Stimulated activated CD4-positive, alpha-beta T cell treated with anti-CD3 and anti-CD28 coated beads, TNF-alpha, amount 100 ng/mL, for 48 hours (primary cell): ENCODE measurements at regions not wholly inside any gene's neighbourhood (a gene's known extent, or its start where the extent isn't known, plus 50 kb on each side); places are given as distances from the start of the nearest gene placed in this dataset.

Experiments used
- DNase-seq, 3 donors: peaks; one replicate each; pipeline ENCODE4 v3.0.0-alpha.2; 2020; ENCODE audit warnings: low read depth in 3 of 3

DNA sequence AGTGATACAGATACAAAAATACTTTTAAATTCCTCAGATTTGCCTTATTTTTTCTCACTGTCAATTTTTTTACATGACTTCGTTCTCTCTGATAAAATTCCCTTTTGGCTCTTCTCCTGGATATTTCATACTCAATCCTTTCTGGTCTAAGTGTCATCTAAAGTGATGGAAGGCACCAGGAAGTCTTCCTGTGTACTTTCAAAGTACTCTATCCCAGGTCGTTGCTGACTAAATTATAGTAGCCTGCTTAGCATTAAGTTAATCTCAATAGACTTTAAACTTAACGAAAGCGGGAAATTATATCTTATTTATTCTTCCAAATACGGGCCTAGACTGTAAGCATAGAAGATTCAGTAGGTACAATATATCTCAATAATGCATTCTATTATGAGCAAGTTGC is 67.8 kb downstream of the CASP12 start:
- no peak for DNase-seq

DNA sequence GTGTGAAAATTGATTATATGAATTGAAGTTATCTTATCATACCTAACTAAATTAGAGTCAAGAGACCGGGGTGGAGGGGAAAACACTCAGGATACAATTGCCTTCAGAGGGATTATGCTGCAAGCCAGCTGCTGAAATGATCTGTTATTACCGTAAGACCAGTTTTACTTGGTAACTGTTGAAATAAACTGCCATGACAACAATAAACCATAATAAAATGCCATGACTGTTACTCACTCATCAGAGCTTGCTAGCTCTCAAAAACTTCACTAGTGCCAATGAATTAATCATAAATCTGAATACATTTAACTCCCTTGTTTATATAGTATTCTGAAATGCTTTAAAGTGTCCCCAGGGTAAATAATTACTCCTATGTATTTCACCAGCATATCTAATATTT is 68.2 kb downstream of the CASP12 start:
- no peak for DNase-seq

DNA sequence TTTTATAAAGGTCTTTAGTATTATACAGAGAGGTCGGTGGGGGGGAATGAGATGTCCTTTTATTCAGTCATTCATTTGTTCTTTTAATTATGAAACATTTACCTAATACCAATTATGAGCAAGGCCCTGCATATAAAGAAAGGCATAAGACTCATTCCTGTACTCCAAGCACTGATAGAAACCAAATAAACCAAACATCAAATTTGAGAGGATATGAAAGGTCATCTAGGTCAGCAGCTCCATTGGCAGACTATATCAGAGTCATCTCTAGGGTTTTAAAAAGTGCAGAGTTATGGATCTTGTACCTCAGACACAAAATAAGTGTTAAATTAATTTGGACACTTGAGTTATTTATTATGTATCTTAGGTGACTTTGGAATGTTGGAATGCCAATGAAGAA is 71.5 kb downstream of the CASP12 start:
- no peak for DNase-seq

DNA sequence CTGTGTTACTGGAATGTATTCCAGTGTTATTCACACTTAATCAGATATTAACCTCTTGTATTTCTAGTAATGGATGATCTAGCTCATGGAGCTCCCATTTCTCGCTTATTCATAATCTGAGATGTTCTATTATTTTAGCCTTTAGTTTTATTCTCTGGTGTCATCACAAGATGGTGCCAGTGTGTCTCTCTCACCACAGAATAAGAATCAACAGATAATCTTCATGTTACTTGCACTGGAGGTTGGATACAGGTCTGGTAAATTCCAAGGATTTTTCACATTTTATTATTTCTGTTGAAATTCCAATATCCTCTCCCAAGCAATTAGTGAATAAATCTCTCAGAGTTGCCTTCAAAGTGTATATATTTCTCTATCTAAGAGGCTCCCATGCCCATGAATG is 74.6 kb downstream of the CASP12 start:
- no peak for DNase-seq

DNA sequence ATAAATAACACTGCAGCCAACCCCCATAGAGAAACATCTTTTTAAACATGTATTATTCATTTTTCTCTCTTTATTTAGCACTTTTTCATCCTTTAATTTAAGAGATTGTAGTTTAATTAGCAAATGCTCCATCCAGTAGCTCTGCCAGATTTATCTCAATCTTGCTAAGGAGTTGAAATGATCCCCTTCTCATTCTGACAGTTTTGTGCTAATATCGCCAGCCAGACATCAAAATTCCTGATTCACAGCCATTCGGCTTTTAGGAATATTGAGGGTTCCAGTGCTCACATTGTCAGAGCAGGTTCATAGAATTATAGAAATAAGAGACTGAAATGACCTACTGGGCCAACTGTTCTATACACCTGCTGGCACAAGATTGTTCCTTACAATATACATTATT is 77.8 kb downstream of the CASP12 start:
- DNase-seq, result no peak

DNA sequence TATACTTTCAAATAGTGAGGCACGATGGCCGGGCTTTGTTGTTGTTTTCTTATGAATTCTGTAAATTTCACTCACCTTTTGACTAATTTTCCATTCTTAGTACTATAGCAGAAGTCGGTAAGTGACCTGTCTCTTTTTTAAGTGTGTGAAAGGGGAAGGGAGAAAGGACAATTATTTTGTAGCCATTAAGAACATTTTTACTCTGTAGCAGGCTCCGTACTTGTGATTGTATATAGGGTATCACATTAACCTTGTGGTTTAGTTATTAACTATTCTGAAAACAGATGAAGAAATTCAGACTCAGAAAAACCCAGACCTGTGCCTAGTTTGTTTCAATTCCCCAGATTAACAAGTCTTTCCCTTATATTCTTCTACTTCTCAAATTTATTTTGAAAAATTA is 78.7 kb downstream of the CASP12 start:
- no peak for DNase-seq

DNA sequence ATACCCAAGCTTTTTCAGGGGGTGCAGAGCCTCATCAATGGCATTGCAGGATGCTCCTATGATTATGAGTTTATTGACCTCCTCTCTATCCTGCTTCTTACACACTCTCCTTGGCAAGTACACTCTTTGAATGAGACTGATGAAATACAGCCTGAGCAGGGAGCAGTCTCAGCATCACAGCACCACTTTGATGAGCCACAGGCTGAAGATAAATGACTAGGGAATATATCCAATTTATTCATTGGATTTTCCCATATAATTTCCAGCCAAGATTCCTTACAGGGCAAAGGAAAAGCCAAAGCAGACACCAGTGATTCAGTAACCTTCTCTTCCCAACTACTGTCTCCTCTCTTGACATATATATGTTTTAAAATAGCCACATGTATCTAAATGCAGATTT is 79.2 kb downstream of the CASP12 start:
- no peak for DNase-seq

DNA sequence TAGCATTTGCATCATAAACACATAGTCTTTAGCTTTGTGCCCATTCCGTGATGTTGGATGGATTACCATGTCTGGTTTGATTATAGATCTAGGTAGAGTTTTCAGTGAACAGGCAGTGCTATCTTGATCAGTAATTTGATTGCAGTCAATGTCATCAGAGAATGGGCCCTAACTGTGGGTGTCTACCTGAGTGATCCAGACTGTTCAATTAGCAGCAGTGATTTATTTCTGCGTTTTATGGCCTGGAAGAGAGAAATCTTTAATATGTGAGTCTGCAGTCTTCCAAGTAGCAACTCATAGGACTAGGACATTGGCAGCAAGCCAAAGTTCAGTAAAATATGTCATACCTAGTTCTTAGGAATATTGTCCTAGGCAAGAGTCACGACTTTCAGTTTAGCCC is 80.3 kb downstream of the CASP12 start:
- DNase-seq, result no peak

DNA sequence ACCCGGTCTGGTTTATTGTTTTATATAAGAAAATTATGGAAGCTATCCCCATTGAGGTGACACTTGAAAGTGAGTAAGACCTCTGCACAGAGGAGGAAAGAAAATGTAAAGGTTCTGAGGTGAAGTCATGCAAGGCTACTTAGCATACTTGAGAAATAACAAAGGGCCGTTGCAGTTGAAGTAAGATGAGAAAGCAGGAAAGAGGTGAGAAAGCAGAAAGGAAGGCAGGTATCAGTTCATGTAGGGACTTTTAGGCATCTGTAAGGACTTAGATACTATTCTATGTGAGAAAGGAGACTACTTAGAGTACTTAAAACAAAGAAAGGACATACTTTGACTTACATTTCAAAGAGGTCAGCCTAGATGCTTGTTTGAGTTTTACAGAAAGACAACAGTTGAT is 84.7 kb downstream of the CASP12 start:
- no peak for DNase-seq

DNA sequence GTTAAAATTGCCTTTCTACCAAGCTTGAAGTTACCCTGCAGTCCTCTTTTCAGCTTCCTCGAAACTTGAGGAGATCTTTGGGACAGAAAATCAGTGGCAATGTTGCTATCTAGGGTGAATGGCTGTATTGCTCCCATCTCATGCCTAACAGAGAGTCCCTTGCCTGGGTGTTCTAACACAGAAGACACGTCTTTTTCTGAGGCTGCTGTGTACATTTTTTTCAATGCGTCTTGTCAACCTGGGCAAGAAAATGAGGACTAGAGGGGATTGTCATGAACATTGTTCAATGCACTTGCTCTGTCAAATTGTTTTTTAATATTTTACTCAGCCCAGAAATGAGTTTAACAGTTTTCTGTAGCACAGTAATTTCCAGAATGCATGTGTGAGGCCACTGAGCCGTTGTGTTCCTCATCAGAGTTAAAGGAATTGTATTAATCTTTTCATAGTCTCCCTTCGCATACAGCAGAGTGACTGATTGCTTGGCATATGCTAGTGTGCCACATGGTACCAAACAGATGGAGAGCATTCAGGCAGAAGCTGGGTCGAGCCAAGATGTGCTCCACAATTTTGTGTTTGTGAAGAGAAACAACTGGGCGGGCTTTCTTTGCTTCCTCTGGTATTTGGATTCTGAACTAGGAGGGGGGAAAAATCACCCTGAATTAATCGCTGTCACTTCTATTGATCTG is 86.0 kb downstream of the CASP12 start:
- no peak for DNase-seq

DNA sequence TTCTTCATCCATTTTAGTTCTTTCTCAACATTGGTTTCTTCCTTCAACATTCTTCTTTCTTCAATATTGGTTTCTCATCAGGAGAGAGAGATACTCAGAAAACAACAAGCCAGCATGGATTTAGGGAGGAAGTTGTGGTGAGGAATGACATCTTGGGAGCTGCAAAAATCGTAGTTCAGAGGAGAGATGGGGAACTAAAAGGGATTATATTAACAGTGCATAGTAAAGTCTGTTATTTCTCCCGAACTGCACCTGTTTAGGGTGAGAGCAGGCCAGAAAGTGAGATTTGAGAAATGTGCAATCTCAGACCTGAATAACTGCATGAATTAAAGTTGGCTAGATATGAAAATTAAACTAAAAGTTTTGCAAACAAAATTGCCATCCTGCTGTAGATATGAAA is 94.5 kb downstream of the CASP12 start:
- DNase-seq, result no peak

DNA sequence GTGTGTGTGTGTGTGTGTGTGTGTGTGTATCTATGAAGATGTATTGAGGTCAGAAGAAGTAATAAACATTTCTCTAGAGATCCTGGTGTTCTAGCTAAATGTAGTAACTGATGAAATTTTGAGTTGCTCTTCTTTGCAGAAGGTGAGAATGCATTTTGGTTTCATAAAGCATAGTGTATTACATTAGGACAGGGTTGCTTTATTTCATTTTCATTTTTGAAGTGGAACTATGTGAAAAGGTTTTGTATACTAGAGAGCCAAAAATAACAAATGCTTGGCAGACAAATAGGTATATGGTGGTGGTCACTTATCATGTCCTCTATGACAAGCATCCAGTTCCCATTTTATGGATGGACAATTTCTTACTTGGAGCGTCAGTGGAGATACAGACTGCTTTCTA is 99.0 kb downstream of the CASP12 start:
- DNase-seq, result no peak

DNA sequence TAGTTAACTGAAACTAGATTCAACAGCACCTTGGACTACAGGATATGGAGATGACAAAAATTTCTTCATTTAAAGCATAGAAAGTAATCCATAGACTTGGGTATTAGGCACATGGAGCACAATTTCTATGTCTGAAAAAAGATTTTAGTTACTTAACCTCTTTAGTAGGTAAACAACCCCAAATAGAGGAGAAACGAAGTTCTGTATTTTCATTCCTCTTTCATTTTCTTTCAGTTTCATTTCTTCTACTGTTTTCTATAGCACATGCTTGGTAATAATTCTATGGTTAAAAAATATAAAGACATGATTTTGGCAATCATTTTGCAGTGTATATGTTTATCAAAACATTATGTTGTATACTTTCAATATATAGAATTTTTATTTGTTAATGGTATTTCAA is 99.5 kb downstream of the CASP12 start:
- no peak for DNase-seq

DNA sequence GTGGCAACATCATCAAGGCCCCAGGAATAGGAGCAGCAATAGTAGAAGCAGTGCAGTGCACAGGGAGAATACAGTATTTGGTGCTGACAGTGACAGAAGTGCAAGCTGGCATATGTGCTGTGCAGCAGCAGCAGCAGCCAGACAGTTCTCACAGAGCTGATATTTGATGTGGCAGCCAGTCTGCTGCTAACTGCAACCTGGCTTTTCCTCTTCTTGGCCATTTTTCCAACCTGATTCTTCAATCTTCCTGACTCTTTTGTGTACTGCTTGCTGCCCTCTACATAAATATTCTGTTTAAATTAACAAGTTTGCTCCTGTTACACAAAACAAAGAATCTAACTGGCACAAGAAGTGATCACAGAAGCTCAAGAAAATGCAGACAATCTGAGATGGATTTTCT is 102.0 kb downstream of the CASP12 start:
- no peak for DNase-seq

DNA sequence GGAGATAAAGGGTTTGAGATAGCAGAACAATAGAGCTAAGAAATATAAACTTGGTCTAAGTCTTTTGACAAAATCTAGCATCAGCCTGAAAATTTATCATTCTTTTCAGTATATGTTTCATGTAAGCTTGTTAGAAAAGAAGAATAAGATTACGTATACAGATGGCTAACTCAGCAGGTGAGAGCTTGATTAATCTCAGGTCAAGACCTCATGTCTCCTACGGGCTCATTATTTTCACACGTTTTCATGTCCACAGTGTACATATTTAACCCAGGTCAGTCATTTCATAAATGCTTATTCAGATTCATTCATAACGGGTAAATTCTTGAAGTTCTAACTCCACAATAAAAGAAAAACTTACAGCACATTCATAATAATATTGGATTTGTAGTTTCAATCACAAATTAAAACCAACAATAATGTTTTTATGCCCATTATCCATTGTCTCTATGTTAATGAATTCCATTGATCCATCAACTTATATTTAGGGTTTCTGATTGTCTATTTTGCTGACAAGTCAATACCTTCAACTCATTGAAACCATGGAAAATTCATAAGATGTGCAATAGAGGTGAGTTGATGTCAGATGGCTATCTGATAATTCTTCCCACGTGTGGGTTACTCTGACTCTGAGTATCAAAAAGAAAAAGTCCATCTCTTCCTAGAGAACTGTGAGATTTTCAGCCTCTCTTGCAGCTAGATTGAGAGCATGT is 102.6 kb downstream of the CASP12 start:
- DNase-seq, result no peak

DNA sequence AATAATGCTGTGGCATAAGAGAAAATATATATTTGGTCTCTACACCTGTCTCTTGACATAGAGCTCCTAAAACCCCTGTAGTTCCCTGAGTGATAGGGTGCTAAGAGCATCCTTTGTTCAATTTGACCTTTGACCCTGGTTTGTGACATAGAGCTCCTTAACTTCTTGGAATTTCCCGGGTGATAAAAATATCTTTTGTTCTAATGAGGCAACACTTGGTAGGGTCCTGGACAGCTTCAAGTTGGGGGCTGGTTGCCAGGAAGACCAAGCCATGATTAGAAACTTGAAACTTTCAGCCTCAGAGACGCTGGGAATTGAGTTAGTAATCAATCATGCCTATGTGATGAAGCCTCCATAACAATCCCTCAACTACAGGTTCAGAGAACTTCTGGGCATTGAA is 105.4 kb downstream of the CASP12 start:
- no peak for DNase-seq

DNA sequence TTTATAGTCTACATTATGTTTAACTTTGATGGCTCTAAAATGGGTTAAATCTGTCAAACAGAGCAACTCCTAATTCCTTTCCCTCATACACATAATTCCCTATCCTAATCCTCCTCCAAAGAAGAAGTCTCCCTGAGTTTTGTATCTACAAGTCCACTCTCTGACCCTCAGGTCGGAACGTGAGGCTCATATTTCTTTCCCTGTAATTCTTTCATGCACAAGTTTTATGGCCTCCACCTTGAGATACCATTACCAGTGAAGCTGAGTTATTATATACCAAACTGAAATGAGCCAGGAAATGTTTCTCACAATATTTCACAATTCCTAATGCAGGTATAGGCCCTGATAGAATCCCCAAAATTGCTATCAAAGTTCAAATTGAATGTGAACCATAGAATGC is 106.4 kb downstream of the CASP12 start:
- DNase-seq, result no peak

DNA sequence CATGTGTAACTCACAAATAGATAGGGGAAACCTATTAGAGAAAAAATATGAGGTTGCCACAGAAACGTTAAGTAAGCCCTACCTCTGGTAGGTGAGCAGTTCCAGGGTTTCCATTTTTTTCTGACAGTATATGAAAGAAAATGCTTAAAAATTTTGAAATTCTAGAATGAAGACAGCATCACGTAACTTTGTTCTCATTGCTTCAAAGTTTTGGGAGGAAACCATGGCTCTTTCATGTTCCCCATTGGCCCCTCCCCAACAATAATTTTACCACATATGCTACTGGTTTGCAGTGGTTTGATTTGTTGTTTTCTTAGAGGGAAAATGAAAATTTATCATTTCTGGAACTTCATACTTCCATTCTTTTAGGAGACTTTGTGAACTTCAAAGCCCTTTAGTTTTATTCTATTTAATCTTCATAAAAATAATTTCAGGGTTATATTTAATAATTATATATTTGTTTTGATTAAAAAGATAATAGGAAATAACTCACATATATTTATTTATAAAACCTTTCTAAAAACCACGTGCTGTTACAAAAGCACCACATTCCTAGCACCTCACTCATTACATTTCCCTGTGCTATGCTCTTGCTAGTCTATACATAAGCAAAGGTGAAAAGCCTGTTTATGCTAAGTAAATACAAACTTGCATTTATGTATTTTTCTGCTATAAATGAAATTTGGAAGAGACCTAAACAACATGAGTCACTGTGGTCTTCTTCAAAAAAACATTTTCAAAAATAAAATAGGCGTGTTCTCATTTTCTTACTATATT is 113.4 kb downstream of the CASP12 start:
- DNase-seq, result no peak

DNA sequence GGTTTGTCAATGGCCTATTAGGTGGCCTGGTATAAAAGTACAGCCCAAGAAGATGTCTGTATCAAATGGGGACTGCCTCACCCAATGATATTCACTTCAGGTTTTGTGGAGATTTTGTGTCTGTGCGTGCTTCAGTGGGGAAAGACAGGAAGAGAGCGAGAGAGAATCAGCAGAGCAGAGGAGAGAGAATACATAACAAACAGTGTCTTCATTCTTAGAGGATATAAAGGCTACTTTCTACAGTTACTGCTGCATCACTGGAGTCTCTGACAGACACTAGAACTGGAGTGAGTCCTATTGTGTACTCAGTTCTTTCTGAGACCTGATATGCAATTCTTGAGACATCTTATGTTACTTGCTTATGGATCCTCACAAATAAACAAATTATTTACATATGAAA is 115.0 kb downstream of the CASP12 start:
- DNase-seq, result no peak

DNA sequence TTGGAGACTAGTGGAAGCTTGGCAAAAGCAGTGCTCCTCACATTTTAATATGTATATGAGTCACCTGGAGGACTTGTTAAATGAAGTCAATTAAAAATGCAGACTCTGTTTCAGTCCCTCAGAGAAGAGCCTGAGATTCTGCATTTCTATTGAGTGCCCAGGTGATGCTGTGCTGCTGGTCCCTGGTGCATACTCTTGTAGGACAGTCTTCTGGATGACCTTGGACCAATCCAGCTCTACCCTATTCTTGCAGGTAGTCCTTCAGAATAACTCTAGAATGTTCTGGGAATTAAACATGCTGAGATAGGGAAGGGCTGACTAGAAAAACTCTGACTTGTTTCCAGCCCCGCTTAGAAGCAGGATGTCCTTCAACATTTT is 115.9 kb downstream of the CASP12 start:
- no peak for DNase-seq

DNA sequence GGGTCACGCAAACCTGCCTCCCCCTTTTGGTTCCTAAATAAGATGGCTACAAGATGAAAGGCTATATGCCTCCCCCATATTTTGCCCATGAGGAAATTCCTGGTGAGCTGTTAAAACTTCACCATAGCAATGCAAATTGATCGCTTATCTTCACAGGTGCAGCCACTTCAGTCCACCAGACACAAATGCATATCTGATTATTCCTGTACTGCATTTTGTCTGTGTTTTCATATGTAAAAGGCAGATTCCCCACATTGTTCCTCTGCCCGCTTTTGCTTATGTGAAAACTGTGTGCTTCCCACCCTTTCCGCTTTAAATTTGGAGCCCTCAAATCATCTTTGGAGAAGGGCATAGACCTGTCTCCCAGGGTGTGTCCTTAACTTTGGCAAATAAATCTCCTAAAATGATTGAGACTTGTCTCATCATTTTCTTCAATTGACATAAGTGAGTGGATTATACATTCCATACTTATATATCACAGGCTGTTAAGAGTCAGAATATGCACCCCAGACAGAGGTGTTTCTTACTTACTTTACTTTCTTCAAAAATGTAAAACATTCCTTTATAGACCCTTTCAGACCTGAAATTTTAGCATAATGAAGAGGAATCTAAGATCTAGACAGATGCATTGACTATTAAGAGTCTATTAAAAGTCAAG is 116.4 kb downstream of the CASP12 start:
- DNase-seq, result no peak

DNA sequence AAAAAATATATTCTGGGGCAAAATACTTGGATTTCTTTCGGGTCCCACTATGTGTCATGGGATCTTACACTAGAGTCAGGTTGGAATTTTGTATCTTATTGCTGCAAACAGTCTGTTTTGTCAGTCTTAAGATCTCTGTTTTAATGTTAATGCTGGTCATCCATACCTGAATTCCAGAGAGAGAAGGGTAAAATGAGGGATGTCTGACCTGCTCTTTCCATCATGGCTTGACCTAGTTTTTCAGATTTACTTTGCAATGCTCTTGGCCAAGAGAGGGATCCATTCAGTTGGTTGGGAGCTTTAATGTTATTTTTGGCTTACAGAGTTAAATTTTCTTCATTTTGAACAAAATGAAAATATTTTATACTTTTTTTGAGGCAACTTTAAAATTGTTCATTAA is 117.2 kb downstream of the CASP12 start:
- no peak for DNase-seq
